Stimulated activated CD8-positive, alpha-beta memory T cell treated with anti-CD3 and anti-CD28 coated beads, Interleukin-7, amount 100 ng/mL, for 48 hours (primary cell): ENCODE measurements at regions not wholly inside any gene's neighbourhood (a gene's known extent, or its start where the extent isn't known, plus 50 kb on each side); places are given as distances from the start of the nearest gene placed in this dataset.
"Not testable (repeated sequence)": the region's sequence is repeated elsewhere in the genome, so short reads cannot be mapped to it uniquely, and the experiment has no call there.

Source experiments
- DNase-seq, 2 donors: peaks; one replicate each; pipeline ENCODE4 v3.0.0-alpha.2; 2020; ENCODE audit warnings: low read depth in 1 of 2; ENCODE audit errors: extremely low read depth in 1 of 2

DNA sequence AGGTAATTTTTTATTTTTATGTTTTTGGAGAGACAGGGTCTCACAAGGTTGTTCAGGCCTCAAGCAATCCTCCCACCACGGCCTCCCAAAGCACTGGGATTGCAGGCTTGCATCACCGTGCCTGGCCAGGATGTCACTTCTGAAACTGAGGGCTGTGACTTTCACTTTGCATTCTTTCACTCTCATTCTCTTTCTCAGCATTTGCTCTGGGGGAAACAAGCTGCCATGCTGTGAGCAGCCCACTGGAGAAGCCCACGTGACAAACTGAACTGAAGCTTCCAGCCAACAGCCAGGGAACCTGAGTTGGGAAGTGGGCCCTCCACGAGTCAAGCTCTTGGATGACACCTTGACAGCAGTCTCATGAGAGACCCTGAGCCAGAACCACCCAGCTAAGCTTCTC, 109.4 kb downstream of the C5orf15 start:
- DNase-seq = no peak

DNA sequence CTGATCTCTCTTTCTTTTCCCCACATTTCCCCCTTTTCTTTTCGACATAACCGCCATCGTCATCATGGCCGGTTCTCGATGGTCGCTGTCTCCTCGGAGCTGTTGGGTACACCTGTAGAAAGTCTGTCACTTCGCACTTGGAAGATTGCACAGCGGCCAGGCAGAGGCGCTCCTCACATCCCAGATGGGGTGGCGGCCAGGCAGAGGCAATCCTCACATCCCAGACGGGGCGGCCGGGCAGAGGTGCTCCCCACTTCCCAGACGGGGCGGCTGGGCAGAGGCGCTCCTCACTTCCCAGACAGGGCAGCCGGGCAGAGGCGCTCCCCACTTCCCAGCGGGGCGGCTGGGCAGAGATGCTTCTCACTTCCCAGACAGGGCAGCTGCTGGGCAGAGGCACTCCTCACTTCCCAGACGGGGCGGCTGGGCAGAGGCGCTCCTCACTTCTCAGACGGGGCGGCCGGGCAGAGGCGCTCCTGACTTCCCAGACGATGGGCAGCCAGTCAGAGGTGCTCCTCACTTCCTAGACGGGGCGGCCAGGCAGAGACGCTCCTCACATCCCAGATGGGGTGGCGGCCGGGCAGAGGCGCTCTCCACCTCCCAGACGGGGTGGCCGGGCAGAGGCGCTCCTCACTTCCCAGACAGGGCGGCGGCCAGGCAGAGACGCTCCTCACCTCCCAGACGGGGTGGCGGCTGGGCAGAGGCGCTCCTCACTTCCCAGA, 110.7 kb downstream of the C5orf15 start:
- not testable (repeated sequence) for DNase-seq

DNA sequence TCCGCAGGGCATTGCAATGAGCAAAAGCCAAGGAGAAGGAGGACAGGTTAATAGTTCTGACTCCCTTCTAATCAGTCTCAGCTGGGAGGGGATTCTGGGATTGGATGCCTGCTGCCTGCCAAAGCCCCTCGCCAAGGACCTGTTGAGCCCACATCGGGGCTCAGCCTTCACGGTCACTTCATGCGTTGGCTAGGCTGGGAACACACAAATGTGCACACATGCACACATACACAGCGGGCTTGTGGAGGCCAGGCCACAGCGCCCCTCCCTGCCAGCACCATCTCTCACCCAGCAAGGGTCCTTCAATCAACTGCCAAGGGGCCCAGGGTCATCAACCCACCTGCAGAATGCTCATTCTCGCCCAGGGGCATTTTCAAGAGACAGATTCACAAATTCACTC, 113.9 kb downstream of the C5orf15 start:
- no peak for DNase-seq

DNA sequence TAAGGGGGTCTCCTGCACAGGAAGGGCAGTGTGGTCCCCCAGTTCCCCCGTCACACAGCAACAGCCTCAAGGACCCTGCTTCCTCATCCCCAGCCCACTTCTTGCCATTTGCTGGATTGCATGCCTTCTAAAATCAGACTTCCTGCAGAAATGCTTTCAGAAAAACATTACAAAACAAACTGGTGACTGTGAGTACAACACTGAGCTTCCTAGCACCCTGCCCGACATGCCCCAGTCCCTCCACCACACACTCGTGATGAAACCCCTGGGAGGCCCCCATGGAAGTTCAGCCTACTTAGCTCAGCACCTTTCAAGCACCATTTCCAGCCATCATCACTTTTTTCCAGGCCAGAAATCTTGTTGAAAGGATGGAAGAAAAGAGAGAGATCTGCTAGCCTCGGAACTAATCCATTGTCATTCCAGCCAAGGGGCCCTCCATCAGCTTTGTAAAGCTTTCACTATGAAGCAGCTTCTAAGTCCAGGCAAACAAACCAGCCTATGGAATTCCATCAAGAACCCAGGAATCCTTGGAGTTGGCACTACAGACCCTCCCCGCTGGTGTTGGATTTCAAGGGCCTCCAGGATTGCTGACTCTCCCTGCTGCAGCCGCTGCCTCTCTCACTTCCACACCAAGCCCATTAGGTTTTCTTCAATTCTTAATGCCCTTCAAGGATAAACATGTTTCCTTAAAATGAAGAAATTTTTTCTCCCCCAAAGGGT, 114.6 kb downstream of the C5orf15 start:
- DNase-seq = no peak

DNA sequence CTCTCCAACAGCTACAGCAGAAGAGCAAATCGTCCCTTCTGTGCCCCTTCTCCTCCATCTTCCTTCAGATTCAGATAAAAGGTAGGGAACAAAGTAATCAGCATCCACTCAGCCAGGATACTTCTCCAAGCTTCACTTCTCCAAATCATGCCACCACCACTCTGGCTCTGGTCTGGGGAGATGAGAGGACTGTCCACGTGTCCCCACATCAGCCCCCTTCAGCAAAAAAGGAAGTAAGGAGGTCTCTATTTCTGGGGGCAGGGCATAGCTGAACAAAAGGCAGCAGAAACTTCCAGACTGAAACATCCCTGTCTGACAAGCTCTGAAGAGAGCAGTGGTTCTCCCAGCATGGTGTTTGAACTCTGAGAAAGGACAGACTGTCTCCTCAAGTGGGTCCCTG, 116.9 kb downstream of the C5orf15 start:
- no peak for DNase-seq

DNA sequence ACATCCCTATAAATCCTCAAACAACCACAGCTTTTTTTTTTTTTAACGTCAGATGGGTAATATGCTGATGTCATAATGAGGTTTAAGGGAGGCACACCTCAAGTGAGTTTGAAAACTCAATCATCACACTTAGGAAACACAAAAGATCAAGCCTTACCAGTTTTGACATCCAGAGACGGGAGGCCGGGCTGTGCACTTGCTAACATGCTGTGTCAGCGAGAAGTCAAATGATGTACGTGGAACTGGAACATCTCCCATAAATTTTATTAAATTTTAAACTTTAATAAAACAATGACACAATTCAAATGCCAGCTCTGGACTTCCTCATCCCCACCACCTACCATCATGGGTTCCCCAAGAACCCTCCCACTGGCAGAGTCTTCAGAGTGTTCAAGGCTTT, 117.6 kb downstream of the C5orf15 start:
- DNase-seq = no peak

DNA sequence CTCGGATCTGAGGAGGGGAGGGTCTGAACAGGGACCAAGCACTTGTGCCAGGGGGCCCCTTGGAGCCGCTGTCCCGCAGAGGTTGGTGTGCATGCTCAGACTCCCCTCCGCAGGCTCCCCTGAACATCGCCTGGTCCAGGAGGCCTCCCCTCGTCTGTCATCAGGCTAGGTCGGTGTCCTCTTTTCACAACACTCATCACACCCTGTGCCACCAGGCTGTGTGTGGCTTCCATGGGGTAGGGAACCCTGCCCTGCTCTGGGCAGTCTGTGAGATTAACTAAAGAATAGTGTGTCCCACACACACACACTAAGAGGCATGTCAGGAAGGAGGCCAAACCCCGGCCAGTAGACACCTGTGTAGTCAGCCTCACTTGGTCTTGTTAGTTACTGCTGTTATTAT, 119.3 kb downstream of the C5orf15 start:
- DNase-seq = no peak

DNA sequence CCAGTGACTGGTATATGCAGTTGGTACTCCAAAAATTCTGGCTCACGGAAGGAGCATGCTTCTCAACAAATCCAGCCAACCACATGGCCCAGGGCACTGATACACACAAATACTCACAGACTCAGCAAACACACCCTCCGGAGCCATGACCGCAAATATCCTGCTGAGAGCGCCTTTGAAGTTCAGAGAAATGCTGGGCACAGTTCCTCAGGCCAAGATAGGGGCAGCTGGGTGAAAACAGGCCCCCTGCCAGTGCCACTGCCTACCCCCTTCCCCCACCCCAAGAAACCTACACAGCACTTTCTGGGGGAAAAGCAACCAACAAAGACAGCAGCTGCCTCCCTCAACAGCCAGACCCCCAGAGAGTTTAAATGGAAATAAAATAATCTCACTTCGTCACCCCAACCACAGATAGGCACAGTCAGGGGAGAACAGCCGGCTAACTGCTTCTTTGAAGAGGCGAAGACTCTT, 120.0 kb downstream of the C5orf15 start:
- no peak for DNase-seq

DNA sequence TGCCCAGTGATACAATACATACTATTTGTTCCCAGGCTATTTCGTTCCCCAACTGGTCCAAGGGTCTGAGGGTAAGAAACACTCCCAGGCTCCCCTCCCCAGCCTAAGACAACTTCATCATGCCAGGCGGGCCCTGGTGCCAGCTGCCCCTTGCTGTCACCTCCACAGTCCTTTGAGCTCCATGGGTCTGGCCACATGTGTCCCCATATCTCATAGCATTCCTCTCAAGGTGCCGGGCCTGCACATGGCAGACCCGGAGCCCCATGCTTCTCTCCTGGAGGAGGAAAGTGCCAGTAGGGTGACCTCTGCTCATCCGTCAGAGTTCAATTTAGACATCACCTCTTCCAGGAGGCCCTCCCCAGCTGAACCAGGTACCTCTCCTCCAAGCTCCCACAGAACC, 120.5 kb downstream of the C5orf15 start:
- no peak for DNase-seq

DNA sequence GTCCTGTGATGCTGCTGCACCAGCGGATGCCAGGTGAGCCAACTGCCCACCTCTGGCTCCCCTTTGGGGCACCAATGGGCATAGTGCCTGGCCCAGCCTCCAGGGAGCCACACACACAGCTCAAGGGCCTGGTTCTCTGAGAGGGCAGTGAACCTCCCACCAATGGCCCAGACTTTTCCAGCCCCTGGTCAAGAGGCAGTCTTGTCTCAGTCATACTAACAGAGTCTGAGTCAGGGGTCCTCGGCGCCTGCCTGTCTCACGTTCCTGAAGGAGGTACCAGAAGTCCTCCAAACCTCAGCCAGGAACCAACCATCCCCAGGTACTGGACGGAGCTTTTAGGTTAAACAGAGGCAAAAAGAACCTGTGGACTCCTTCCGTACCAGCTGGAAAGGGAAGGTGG, 121.1 kb downstream of the C5orf15 start:
- no peak for DNase-seq

DNA sequence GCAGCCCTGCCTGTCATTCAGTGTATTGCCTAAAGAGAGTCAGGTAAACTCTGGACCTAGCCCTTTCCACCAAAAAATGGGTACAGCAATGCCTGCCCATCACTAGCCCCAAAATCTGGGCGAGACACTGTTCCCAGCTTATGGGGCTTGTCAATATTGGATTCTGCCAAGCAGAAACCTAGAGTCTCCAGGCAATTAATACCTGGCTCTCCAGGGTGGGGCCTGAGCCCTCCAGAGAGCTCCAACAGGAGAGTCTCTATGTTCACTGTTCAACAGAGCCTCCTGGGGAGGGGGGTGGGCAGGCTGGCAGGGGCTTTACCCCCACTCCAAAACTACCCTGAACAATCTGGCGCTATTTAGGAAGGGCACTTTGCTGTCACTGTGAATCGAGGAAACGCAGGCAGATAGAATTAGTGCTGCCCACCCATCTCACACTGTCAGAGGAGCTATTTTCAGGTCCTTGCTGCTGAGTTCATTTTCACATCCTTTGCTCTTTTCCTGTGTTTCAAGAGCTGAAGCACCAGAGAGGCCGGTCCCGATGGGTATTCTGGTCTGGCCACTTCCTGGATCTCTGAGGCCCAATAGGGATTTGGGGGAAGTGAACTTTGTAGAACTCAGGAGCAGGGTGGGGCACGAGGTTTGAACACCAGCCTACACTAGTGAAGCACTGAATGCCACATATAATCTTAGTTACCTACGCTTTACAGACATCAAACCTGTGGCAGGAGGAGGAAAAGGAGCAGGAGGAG, 121.8 kb downstream of the C5orf15 start:
- DNase-seq = no peak

DNA sequence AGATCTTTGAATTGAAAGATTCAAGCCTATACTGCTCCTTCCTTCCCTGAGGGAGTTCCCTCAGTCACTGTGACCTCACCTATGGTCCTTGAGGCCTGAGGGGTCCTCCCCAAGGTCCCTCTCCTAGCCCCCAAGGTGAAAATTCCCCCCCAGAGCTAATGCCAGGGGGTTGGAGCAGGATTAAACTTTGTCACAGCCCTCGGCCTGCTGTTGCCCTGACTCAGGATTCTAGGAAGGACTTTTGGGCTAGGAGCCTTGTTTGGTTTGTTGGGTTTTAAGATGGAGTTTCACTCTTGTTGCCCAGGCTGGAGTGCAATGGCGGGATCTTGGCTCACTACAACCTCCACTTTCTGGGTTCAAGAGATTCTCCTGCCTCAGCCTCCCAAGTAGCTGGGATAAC, 123.2 kb downstream of the C5orf15 start:
- DNase-seq = no peak

DNA sequence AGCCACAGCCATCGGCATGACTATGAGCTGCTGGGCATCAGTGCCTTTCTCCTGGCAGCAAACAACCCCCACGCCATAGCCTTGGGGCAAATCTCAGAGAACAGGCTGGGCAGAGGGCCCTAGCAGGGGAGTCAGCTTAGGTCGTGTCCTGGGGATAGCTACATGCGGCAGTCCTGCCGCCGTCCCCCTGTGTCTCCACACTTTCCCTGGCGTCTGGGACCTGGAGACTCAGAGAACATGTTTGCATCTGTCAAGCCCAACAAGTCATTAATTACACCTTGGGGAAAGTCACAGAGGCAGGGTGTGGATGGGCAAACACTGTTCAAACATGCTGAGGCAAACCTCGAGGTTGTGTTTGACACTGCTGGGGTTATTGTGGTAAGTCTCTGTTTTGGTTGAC, 123.6 kb downstream of the C5orf15 start:
- no peak for DNase-seq

DNA sequence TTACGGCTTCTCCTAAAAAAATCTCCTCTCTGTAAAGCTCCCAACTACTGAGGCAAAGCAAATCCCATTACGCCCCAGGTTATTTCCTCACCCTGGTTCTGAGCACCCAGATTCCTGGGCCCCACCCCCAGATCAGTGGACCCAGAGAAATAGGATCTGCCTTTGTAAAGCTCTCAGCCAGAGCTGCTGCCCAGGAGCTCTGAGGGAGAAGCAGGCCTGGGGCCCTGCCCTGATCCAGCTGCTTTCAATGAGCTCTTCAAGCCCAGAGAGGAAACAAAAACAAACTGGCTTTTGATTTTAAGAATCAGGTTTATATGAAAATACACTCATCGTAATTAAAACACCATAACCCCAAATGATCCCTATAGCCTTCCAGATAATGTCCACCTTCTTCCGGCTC, 124.5 kb downstream of the C5orf15 start:
- DNase-seq = no peak

DNA sequence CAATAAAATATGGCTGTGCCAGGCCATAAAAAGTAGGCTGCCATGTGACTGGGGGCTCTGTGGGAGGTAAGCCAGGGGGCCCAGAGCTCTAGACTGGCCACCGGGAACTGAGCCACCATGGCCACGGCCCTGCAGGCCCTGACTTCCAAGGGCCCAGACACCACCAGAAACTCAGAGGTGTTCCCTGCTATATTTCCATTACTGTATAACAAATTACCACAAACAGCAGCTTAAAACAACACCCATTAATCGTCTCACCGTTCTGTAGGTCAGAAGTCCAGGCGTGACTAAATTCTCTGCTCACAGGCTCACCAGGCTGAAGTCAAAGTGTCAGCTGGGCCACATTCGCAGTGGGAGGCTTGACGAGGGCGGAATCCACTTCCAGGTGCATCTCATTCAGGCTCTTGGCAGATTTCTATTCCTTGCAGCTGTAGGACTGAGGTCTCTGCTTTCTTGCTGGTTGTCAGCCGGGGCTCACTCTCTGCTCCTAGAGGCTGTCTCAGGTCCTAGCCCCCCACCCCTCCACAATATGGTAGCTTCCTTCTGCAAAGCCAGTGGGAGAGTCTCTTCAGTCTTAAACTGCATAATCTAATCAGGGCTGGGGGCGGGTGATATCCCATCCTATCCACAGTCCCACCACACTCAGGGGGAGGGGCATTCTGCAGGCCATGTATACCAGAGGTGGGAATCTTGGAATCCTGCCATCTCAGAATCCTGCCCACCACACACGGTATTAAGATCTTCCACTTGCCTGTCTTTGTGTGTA, 125.4 kb downstream of the C5orf15 start:
- no peak for DNase-seq

DNA sequence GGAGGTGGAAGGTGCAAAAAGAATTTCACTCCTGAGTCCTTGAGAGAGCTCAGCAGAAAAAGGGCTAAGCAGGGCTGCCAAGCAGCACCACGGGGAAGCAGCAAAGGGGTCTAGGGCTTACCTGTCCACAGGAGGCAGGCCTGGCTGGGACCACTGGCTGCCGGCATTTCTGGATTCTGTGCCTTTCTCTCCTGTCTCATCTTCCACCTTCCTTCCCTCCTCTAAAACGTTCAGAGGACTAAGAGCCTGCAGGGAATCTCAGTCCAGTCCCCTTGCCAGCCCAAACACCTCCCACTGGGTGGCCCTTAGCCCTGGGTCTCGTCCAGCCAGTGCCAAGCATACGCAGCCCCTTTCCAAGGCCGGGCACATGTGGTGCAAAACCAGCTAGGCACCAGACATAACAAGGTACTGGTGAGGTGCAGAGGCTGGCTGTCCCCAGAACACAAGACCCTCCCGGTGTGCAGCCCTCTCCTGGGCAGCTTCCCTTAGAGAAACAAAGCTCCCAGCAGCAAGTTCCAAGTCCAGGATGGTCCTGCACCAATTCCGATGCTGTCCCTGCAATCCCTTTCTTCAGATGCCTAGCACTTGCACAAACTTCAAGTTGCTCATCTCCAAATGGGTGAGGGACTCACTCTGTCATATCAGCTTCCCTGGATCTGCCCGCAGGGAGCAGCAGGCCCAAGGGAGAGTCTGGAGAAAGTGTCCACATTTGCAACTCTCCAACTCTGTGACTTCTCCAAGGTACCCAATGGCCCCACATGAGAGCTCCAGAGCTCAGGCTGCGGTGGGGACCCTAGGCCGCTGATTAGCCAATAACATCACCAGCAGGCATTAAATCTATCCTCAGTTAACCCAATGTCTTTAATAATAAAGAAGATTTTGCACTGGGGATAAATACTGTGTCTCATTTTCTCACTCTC, 126.3 kb downstream of the C5orf15 start:
- no peak for DNase-seq

DNA sequence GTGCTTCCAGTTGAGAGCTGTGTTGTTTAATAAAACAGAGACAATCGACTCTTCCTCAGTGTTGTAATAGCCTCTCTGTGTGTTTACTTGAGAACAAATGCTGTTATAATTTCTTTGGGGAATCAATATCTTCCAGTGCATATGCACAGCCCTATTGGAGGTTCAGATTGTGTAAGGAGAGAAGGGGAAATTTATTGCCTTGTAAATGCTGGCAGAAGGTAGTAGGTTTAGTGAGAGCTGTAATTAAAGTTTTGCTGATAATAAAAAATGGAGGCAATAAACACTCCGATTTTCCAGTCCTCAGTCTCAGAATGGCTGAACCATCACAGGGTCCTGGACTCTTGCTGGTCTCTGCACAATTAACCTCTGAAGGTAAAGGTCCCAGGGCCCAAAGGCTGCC, 128.3 kb downstream of the C5orf15 start:
- no peak for DNase-seq

DNA sequence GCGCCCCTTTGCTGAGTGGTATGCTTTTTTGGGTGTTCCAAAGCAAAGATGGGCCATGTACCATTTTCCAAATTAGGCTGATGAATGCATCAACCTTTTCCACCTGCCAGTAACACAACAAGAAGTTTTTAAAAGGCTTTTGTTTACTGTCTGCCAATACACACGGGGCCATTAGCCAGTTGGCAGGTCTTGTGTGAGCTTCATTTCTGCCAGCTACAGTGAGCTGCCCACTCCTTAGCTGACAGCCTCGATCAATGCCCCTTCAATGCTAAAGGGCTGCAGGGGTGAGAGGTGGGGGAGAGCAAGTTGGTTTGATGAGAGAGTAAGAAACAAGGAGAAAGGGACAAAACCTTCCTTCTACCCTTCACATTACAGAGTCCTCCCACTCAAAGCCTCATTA, 128.7 kb downstream of the C5orf15 start:
- no peak for DNase-seq

DNA sequence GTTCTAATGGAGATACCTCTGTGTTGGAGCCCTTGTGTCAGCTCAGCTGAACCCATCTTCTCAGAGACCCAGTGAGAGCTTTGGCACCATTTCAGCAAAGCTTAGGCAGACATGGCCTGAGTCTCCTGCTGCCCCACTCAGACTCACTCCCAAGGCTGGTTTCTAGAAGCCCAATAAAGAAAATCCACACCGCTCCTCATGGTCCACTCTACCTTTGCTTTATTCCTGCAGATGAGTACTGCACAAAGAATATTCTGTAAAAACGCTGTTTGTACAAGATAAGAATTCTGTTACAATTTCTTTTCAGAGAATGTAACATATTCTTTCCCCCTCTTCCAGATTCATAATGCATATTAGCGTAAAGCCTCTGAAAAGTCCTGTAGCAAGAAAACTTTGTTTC, 129.3 kb downstream of the C5orf15 start:
- no peak for DNase-seq

DNA sequence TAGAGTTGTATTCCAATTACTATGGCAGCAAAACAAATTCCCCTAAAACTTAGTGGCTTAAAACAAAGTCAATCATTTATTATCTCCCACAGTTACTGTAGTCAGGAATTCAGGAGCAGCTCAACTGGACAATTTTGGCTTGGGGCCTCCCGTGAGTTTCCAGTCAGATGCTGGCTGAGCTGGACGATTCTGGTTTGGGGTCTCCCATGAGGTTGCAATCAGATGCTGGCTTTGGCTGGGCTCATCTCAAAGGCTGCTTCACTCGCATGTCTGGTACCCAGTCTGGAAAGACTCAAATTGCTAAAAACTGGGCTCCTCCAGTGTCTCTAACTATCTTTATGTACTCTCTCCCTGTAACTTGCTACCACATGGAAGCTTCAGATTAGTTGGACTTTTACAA, 130.1 kb downstream of the C5orf15 start:
- no peak for DNase-seq
